ENCODE measurements at regions not wholly inside any gene's neighbourhood (a gene's known extent, or its start where the extent isn't known, plus 50 kb on each side); places are given as distances from the start of the nearest gene placed in this dataset.

- TF ChIP-seq CTCF (IDR thresholded peaks at IDR 0.05; ENCODE audit: low read depth, low read length): no peak
- TF ChIP-seq MAX (IDR thresholded peaks at IDR 0.05; ENCODE audit: low read depth, low read length): no peak
- no peak for TF ChIP-seq POLR2A (IDR thresholded peaks at IDR 0.05; ENCODE audit: extremely low read depth, insufficient read length)
Measured at GRCh38 chr2:125961739-125962138, 694.2 kb upstream of the GYPC start.

Data from NB4 (cell line).